Activated CD8-positive, alpha-beta memory T cell treated with anti-CD3 and anti-CD28 coated beads, Interleukin-2, amount 50 U/mL, for 48 hours (primary cell): ENCODE measurements at regions not wholly inside any gene's neighbourhood (a gene's known extent, or its start where the extent isn't known, plus 50 kb on each side); places are given as distances from the start of the nearest gene placed in this dataset.
"Not testable (repeated sequence)": the region's sequence is repeated elsewhere in the genome, so short reads cannot be mapped to it uniquely, and the experiment has no call there.

Source experiments
- DNase-seq: peaks from one replicate; pipeline ENCODE4 v3.0.0-alpha.2; 2020

GRCh38 chr15:69854521-69855181 is 243.1 kb downstream of the TLE3 start:
- DNase-seq: no peak

- DNase-seq: no peak
These were observed 242.3 kb downstream of the TLE3 start for GRCh38 chr15:69855258-69856000.

GRCh38 chr15:69857250-69857649 is 240.5 kb downstream of the TLE3 start:
- DNase-seq: no peak

GRCh38 chr15:69857686-69858391 is 239.9 kb downstream of the TLE3 start:
- DNase-seq: no peak

GRCh38 chr15:69858456-69858855 is 239.3 kb downstream of the TLE3 start:
- no peak for DNase-seq

- no peak for DNase-seq
These were observed 237.9 kb downstream of the TLE3 start for GRCh38 chr15:69859866-69860265.

GRCh38 chr15:69860321-69860720 is 237.4 kb downstream of the TLE3 start:
- no peak for DNase-seq

GRCh38 chr15:69860921-69861320 is 236.8 kb downstream of the TLE3 start:
- no peak for DNase-seq

GRCh38 chr15:69861331-69862171 is 236.2 kb downstream of the TLE3 start:
- DNase-seq: no peak

- DNase-seq: no peak
These were observed 235.2 kb downstream of the TLE3 start for GRCh38 chr15:69862540-69862939.

GRCh38 chr15:69863446-69863845 is 234.3 kb downstream of the TLE3 start:
- no peak for DNase-seq

- DNase-seq: no peak
These were observed 232.3 kb downstream of the TLE3 start for GRCh38 chr15:69865369-69865768.

- DNase-seq: no peak
These were observed 229.0 kb downstream of the TLE3 start for GRCh38 chr15:69868756-69869155.

GRCh38 chr15:69869291-69869690 is 228.4 kb downstream of the TLE3 start:
- no peak for DNase-seq

- no peak for DNase-seq
These were observed 227.7 kb downstream of the TLE3 start for GRCh38 chr15:69869881-69870505.

GRCh38 chr15:69871511-69872134 is 226.1 kb downstream of the TLE3 start:
- no peak for DNase-seq

GRCh38 chr15:69873807-69874206 is 223.9 kb downstream of the TLE3 start:
- DNase-seq: no peak

- no peak for DNase-seq
These were observed 223.4 kb downstream of the TLE3 start for GRCh38 chr15:69874321-69874720.

- no peak for DNase-seq
These were observed 221.4 kb downstream of the TLE3 start for GRCh38 chr15:69876064-69876940.

GRCh38 chr15:69879963-69880362 is 217.8 kb downstream of the TLE3 start:
- not testable (repeated sequence) for DNase-seq
